Activated CD8-positive, alpha-beta T cell treated with anti-CD3 and anti-CD28 coated beads for 36 hours (primary cell): ENCODE measurements at regions not wholly inside any gene's neighbourhood (a gene's known extent, or its start where the extent isn't known, plus 50 kb on each side); places are given as distances from the start of the nearest gene placed in this dataset.

Experiments used
- ATAC-seq: fragments of 200-7000 bp; cut with Tn5 transposase; one replicate; pipeline ENCODE4 v1.10.0; 2021; ENCODE audit warnings: mild to moderate bottlenecking, moderate library complexity
- CTCF ChIA-PET: fragments of 350-600 bp; sonication (Branson Sonifier 250); formaldehyde crosslinking; loops from one replicate; lab custom pipeline; 2021; ENCODE audit warnings: antibody characterized with exemption; lab: Charles Lee
- POLR2A ChIA-PET: fragments of 350-600 bp; sonication (Branson Sonifier 250); formaldehyde crosslinking; loops from one replicate; lab custom pipeline; 2021; ENCODE audit warnings: antibody characterized with exemption; lab: Charles Lee
- DNase-seq: peaks from one replicate; pipeline ENCODE4 v3.0.0-alpha.2; 2020
- H3K27ac Mint-ChIP-seq: one replicate; pipeline ENCODE4 v1.8.0; 2021; ENCODE audit warnings: mild to moderate bottlenecking, mixed read lengths
- H3K27me3 Mint-ChIP-seq: one replicate; pipeline ENCODE4 v1.8.0; 2021; ENCODE audit warnings: mixed read lengths
- H3K36me3 Mint-ChIP-seq: one replicate; pipeline ENCODE4 v1.8.0; 2021; ENCODE audit warnings: low read depth, mixed read lengths
- H3K4me1 Mint-ChIP-seq: one replicate; pipeline ENCODE4 v1.8.0; 2021; ENCODE audit warnings: low read depth, mixed read lengths
- H3K4me3 Mint-ChIP-seq: one replicate; pipeline ENCODE4 v1.8.0; 2021; ENCODE audit warnings: mild to moderate bottlenecking, moderate library complexity, mixed read lengths
- H3K9me3 Mint-ChIP-seq: one replicate; pipeline ENCODE4 v1.8.0; 2021; ENCODE audit warnings: mixed read lengths
- intact Hi-C: fragments of 100-400 bp; cut with micrococcal nuclease; formaldehyde crosslinking; loops from one replicate; pipeline ENCODE4 v1.10.0; 2022
- TF ChIP-seq, protein P1 (sequence below): fragments of 200-600 bp; IDR thresholded peaks from one replicate; pipeline ENCODE4 v1.8.0; 2022; ENCODE audit warnings: antibody characterized with exemption, mild to moderate bottlenecking

DNA sequence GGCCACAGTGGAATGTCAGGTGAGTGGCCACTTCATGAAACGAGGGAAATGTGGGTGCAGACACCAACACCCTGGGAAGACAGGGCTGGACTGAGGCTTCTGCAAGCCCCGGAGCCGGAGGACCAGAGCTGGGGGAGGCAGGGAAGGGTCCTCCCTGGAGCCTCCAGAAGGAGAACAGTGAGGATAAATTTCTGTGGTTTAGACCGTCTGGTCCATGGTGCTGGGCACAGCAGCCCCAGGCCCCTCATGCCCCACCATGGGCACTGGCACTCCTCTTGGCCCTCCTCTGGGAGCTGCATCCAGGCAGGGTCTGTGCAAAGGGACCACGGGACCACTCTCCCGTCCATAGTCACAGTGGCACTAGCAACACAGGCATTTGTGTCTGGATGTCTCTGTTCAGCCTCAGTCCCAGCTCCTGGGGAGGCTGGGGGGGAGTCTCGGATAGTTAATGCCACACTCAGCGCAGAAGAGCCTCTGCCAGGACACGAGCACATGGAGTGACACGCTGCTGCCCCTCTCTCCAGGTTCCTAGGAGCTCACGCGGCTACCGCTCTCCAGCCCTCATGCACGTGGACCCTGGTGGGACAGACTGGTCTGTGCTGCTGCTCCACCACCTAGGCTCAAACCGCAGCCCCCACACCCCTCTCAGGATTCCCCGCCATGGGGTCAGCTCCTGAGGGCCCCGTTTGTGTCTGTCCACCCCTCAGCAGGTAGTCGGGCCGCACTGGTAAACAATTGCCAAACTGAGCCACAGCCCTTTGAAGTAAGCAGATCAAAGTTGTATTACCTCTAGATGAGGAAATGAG lies 305.9 kb upstream of the SALL3 start:
- DNase-seq (no peak), ATAC-seq (no peak)
- intact Hi-C loops: no loop called here
- H3K4me3 Mint-ChIP-seq: no peak overlapping the region
- H3K9me3 Mint-ChIP-seq: no peaks in the 10 kb centered on the region
- TF ChIP-seq, protein P1, sequence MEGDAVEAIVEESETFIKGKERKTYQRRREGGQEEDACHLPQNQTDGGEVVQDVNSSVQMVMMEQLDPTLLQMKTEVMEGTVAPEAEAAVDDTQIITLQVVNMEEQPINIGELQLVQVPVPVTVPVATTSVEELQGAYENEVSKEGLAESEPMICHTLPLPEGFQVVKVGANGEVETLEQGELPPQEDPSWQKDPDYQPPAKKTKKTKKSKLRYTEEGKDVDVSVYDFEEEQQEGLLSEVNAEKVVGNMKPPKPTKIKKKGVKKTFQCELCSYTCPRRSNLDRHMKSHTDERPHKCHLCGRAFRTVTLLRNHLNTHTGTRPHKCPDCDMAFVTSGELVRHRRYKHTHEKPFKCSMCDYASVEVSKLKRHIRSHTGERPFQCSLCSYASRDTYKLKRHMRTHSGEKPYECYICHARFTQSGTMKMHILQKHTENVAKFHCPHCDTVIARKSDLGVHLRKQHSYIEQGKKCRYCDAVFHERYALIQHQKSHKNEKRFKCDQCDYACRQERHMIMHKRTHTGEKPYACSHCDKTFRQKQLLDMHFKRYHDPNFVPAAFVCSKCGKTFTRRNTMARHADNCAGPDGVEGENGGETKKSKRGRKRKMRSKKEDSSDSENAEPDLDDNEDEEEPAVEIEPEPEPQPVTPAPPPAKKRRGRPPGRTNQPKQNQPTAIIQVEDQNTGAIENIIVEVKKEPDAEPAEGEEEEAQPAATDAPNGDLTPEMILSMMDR: no peak
- H3K27me3 Mint-ChIP-seq: no peaks in the 10 kb centered on the region
- H3K4me1 Mint-ChIP-seq: no peaks in the 10 kb centered on the region
- no peaks in the 10 kb centered on the region for H3K36me3 Mint-ChIP-seq
- POLR2A ChIA-PET: no interaction called here
- H3K27ac Mint-ChIP-seq: no peak overlapping the region
- CTCF ChIA-PET: no interaction called here

DNA sequence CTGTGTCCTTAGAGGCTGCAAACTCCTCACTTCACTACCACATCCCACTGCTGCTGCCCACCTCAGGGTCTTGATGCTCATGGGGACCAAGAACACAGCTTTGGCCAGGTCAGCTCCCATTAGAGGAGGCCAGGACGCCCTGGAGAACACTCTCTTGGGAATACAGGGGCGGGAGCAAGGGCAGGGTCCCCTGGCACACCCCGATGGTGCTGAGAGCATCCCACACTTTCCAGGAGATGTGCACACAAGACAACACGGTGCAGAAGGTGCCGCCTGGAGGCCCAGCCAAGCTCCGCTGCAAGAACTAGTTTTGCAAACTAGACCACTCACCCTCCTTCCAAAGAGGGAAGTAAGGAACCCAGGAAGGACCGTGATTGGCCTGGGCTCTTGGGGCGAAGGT lies 304.4 kb upstream of the SALL3 start:
- ChIA-PET POLR2A (no interaction called here), CTCF (no interaction called here)
- DNase-seq (no peak), ATAC-seq (no peak)
- intact Hi-C loops: no loop called here
- no peak overlapping the region for H3K27ac Mint-ChIP-seq
- no peaks in the 10 kb centered on the region for H3K27me3 Mint-ChIP-seq
- H3K36me3 Mint-ChIP-seq: no peaks in the 10 kb centered on the region
- H3K4me3 Mint-ChIP-seq: no peak overlapping the region
- H3K4me1 Mint-ChIP-seq: no peaks in the 10 kb centered on the region
- no peaks in the 10 kb centered on the region for H3K9me3 Mint-ChIP-seq
- TF ChIP-seq, protein P1: no peak

DNA sequence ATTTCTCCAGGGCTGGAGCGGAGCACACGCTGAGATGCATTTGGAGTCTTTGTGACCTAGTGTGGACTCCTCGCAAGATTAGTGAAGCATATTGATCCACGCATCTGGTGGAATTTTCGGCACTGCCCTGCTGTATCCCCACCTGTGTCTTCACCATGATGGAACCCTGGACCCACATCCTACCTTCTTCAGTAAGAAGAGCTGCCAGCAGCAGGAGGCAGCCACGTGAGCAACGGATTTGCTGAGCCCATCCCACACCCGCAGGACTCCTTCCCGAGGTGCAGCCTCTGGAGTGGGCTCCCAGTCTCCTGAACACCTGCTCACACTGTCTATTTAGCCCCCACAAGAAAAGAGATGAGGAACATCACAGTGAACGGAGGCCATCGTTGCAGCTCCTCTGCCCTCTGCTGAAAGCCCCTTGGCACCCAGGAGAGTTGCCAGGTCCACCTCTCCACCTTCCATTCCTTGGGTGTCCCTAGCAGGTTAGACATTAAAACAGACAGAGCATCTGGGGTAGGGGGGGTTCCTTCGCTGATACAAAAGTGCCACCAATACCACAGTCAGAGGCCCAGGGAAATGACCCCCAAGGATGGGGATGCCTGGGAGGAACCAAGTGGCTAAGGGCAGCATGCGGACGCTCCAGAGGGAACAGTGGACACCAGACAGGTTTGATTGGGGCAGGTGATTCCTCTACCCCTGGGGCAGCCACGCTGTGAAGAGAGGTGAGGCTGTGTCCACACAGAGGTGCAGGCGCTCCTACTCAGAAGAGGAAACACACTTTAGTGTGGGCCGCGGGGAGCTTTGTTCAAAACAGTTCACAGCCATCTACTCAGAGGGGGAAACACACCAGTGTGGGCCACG lies 302.8 kb upstream of the SALL3 start:
- DNase-seq (no peak), ATAC-seq (no peak)
- intact Hi-C loops: no loop called here
- no peaks in the 10 kb centered on the region for H3K27me3 Mint-ChIP-seq
- H3K4me1 Mint-ChIP-seq: no peaks in the 10 kb centered on the region
- no peaks in the 10 kb centered on the region for H3K36me3 Mint-ChIP-seq
- CTCF ChIA-PET: no interaction called here
- H3K4me3 Mint-ChIP-seq: no peak overlapping the region
- POLR2A ChIA-PET: no interaction called here
- TF ChIP-seq, protein P1: no peak
- no peak overlapping the region for H3K27ac Mint-ChIP-seq
- H3K9me3 Mint-ChIP-seq: no peaks in the 10 kb centered on the region

DNA sequence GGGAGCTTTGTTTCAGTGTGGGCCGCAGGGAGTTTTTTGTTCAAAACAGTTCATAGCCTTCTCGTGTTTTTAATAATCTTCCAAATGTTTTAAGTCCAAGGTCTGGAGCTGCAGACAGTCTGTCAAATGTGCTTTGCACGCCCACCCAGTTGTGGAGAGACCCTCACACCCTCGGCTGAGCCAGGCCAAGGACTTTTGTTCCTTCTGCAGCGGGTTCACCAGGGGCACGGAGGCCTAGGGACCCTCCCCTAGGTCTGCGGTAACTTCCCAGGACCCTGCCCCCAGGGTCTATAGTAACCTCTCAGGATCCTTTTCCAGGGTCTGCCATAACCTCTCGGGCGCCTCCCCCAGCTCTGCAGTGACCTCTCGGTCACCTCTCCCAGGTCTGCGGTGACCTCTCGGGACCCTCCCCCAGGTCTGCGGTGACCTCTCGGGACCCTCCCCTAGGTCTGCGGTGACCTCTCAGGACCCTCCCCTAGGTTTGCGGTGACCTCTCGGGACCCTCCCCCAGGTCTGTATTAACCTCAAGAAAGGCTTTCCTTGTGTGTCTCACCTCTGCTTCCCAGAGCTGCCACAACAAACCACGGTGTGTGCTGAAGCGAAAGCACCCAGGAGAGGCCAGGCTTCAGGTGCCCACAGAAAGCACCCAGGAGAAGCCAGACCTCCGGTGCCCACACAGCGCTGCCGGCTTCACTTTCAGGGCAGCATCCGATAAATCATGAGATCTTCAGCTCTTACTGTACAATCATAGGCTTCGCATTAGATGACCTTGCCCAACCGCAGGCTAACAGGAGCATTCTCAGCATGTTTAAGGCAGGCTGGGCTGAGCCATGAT lies 301.9 kb upstream of the SALL3 start:
- TF ChIP-seq, protein P1: no peak
- ATAC-seq: no peak
- ChIA-PET POLR2A (no interaction called here), CTCF (no interaction called here)
- intact Hi-C loops: no loop called here
- Mint-ChIP-seq H3K4me1 (no peaks in the 10 kb centered on the region), H3K27ac (no peak overlapping the region), H3K27me3 (no peaks in the 10 kb centered on the region), H3K4me3 (no peak overlapping the region), H3K9me3 (no peaks in the 10 kb centered on the region), H3K36me3 (no peaks in the 10 kb centered on the region)
- no peak for DNase-seq
